NOMO-1 treated with DMSO at 0.1 percent for 48 hours (cell line): ENCODE measurements at regions not wholly inside any gene's neighbourhood (a gene's known extent, or its start where the extent isn't known, plus 50 kb on each side); places are given as distances from the start of the nearest gene placed in this dataset.
"Not testable (repeated sequence)": the region's sequence is repeated elsewhere in the genome, so short reads cannot be mapped to it uniquely, and the experiment has no call there.

Source experiments
- DNase-seq: peaks from one replicate; lab custom pipeline; 2025; ENCODE audit not compliant: unreplicated experiment; lab: John Stamatoyannopoulos, UW

DNA sequence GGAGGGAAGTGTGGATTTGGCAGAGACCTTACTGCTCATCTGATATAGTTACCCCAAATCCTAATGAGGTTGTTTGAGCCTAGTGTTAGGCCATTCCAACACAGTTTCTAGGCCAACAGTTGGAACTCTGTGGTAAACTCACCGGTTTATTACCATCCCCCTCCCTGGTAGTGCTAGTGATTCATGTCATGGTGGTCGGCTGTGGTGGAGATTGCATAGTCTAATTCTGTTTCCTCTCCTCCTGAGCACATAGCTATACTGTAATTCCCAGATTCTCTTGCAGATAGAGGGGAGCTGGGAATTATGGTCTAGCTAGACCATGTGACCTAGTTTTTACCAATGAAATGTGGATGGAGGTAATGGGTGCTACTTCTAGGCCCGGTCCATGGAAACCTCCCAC, 123.7 kb upstream of the KIF26B start:
- no peak for DNase-seq

- DNase-seq, result no peak
Observed at GRCh38 chr1:245026247-245026646, 128.5 kb upstream of the KIF26B start.

DNA sequence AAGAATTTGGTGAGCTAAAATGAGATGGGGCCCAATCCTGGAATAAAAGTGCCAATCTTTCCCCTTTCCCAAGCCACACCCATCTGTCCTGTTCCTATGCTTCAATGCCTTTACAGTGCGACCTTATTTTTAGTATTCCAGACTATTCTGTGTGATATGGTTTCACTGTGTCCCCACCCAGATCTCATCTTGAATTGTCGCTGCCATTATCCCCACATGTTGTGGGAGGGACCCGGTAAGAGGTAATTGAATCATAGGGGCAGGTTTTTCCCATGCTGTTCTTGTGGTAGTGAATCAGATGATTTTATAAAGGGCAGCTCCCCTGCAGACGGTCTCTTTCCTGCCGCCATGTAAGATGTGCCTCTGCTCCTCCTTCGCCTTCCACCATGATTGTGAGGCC, 129.3 kb upstream of the KIF26B start:
- no peak for DNase-seq

DNA sequence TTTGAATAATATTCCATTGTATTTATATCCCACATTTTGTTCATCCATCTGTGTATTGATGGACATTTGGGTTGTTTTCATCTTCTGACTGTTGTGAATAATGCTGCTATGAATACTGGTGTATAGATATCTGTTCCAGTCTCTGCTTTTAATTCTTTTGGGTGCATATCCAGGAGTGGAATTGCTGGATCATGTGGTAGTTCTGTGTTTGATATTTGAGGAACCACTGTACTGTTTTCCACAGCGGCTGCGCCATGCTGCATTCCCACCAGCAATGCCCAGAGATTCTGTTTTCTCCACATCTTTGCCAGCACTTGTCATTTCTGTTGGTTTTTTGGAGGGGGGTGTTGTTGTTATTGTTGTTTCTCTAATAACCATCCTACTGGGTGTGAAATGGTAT, 131.6 kb upstream of the KIF26B start:
- no peak for DNase-seq

DNA sequence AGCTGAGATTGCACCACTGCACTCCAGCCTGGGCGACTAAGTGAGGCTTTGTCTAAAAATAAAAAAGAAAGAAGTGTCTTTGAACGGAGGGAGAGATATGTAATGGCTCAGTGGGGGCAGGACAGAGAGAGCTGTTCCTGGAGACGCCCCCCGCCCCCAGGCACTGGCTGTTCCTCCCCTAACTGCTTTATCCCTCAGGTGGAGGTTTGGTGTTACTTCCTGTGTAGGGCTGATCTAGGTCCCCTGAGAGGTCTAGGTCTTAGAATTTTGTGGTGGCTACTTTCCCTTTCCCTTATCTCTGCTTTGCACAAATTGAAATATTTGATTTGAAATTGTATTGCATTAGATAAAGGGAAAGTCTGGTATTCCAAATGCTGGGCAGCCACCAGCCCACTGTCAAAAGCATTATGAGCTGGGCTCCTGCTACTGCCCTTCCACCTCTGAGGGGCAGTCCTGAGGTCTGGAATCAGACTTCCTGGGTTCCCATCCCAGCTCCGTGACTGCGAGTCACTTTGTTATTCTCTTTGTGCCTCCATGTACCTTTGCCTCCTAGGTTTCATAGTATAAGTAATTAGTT, 134.8 kb upstream of the KIF26B start:
- no peak for DNase-seq

GRCh38 chr1:245016700-245017099, 138.1 kb upstream of the KIF26B start:
- no peak for DNase-seq

DNA sequence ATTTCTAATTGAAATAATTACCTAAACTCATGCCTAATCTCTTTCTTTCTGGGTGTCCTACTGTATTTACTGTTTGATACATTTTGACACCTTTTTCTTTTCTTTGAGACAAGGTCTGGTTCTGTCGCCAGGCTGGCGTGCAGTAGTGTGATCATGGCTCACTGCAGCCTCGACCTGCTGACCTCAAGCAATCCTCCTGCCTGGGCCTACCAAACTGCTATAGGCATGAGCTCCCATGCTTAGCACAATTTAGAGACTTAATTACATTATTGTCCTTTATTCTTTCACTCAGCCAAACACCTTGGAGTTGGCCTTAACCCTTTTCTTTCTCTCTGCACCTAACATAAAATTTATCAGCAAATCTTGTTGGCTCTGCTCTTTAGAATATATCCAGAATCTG, 139.8 kb upstream of the KIF26B start:
- DNase-seq, result no peak

- DNase-seq, result no peak
Observed at GRCh38 chr1:245014247-245015029, 140.3 kb upstream of the KIF26B start.

- no peak for DNase-seq
Observed at GRCh38 chr1:245010018-245010614, 144.7 kb upstream of the KIF26B start.

DNA sequence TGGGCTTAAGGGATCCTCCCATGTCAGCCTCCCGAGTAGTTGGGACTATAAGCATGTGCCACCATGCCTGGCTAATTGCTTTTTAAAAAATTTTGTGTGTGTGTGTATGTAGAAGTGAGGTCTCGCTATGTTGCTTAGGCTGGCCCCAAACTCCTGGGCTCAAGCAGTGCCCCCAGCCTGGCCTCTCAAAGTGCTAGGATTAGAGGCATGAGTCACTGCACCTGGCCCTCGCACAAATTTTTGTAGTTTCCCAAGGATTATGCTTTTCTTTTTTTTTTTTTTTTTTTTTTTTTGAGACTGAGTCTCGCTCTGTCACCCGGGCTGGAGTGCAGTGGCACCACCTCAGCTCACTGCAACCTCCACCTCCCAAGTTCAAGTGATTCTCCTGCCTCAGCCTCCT, 144.4 kb upstream of the HNRNPU start:
- no peak for DNase-seq

- DNase-seq, result no peak
Observed at GRCh38 chr1:245007852-245008251, 143.5 kb upstream of the HNRNPU start.

GRCh38 chr1:245003246-245003645, 138.9 kb upstream of the HNRNPU start:
- no peak for DNase-seq

- no peak for DNase-seq
Observed at GRCh38 chr1:245001252-245001651, 136.9 kb upstream of the HNRNPU start.

- no peak for DNase-seq
Observed at GRCh38 chr1:245000872-245001188, 136.5 kb upstream of the HNRNPU start.

GRCh38 chr1:244999644-245000043, 135.3 kb upstream of the HNRNPU start:
- DNase-seq, result not testable (repeated sequence)

GRCh38 chr1:244998717-244999346, 134.5 kb upstream of the HNRNPU start:
- DNase-seq, result no peak

- no peak for DNase-seq
Observed at GRCh38 chr1:244995602-244996400, 131.5 kb upstream of the HNRNPU start.

- DNase-seq, result no peak
Observed at GRCh38 chr1:244992833-244993232, 128.5 kb upstream of the HNRNPU start.

DNA sequence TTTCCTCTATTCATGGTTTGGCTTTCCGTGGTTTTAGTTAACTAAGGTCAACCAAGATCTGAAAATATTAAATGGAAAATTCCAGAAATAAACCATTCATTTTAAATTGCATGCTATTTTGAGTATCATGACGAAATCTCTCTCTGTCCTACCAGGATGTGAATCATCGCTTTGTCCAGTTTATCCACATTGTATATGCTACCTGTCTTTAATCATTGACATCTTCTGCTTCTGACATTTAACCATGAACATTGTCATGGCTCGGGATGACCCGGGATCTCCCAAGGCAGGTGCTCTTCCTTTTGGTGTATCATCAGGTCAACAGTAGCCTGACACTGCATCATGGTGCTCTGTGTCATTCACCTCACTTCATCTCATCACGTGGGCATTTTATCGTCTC, 125.5 kb upstream of the HNRNPU start:
- no peak for DNase-seq

DNA sequence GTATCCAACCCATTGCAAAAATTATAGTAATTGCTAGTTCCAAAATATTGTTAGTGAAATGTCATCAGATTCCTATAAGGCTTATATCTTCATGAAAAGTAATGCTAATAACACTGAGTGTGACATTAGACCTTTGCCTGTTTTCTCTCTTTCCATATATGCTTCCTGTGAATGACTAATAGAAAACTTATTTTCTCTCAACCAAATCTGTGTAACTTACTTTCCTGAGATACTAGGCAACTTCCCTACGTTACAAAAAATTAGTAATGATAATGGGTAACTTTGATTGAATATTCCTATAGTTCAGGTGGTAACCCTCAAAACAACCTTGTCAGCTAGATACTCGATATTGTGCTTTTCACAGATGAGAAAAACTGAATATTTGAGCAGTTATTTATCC, 124.2 kb upstream of the HNRNPU start:
- DNase-seq, result no peak

DNA sequence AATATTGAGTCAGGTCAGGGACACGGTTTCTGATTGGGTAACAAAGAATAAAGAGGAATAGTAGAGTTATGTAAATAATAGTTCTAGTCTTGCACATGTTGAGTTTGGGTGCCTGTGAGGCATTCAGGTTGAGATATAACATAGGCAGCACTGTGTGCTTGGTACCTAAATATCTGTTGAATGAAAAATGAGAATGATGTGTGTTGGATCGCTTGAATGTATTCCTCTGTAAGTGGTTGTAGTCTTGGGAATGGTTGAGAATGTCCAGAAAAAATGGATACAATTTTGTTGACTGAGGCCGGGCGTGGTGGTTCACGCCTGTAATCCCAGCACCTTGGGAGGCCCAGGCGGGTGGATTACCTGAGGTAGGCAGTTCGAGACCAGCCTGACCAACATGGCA, 116.3 kb upstream of the HNRNPU start:
- DNase-seq, result peak; percentile 18
